HepG2 (cell line): ENCODE measurements at regions not wholly inside any gene's neighbourhood (a gene's known extent, or its start where the extent isn't known, plus 50 kb on each side); places are given as distances from the start of the nearest gene placed in this dataset.
A peak's percentile ranks its signal among the peaks of the same experiment; 100 is the strongest.

Experiments
- ATAC-seq: fragments of 200-7000 bp; cut with Tn5 transposase; 3 replicates; pipeline ENCODE4 v1.9.1; 2020; ENCODE audit warnings: mild to moderate bottlenecking, moderate library complexity
- BruUV-seq: library from RNA; stranded (reverse); fragments of 400-500 nt; replicated peaks from 2 replicates; lab custom pipeline; 2021; lab: Mats Ljungman, UMichigan
- CTCF ChIA-PET: fragments of 300-600 bp; formaldehyde crosslinking; extraction: SDS; loops from one replicate; lab custom pipeline; 2021; ENCODE audit warnings: low total read pairs, inconsistent platforms, low intra/inter-chr PET ratio; lab: Yijun Ruan, JAX
- POLR2A ChIA-PET: fragments of 350-600 bp; sonication (Branson Sonifier 250); formaldehyde crosslinking; loops from one replicate; lab custom pipeline; 2020; ENCODE audit warnings: antibody characterized with exemption, inconsistent platforms; lab: Yijun Ruan, JAX
- DNase-seq: peaks from one replicate; pipeline ENCODE4 v3.0.0-alpha.2; 2015; ENCODE audit warnings: low spot score
- FAIRE-seq: peaks from 3 replicates; lab custom pipeline; 2011; peaks lifted over from hg19 to GRCh38; lab: Jason Lieb, UNC
- H2AFZ ChIP-seq: one replicate; pipeline ENCODE4 v1.6.1; 2011; ENCODE audit warnings: low read length, inconsistent platforms
- H3K27ac ChIP-seq: fragments of 300-600 bp; 3 replicates; pipeline ENCODE4 v1.8.0; 2011; ENCODE audit warnings: mixed run types, mild to moderate bottlenecking, mixed read lengths, low read length, inconsistent platforms; ENCODE audit not compliant: insufficient read depth; ENCODE audit errors: extremely low read length
- H3K27me3 ChIP-seq, 2 experiments: fragments of 200-600 bp in 1 of 2; 2 replicates in 1 of 2; 3 replicates in 1 of 2; pipeline versions ENCODE4 v1.6.0 to v1.8.0; 2011; ENCODE audit warnings: low read length in 2 of 2, mild to moderate bottlenecking in 2 of 2, moderate library complexity in 2 of 2, inconsistent platforms in 1 of 2; ENCODE audit not compliant: insufficient read depth in 2 of 2, control insufficient read depth in 1 of 2
- H3K36me3 ChIP-seq, 2 experiments: fragments of 200-600 bp in 1 of 2; replicated peaks in 1 of 2; 2 replicates in 1 of 2; 3 replicates in 1 of 2; pipeline versions ENCODE4 v1.5.1 to v1.8.0; 2011; ENCODE audit warnings: low read length in 2 of 2, inconsistent platforms in 1 of 2; ENCODE audit not compliant: insufficient read depth in 2 of 2, control insufficient read depth in 1 of 2
- H3K4me1 ChIP-seq: 2 replicates; pipeline ENCODE4 v1.5.1; 2012; ENCODE audit warnings: low read length, inconsistent platforms; ENCODE audit not compliant: insufficient read depth
- H3K4me2 ChIP-seq: 2 replicates; pipeline ENCODE4 v1.6.0; 2011; ENCODE audit warnings: low read depth, low read length, inconsistent platforms
- H3K4me3 ChIP-seq, 3 experiments: fragments of 200-600 bp in 1 of 3; sonication (generic), shearing (Covaris generic) in 1 of 3; replicated peaks in 1 of 3; 2 replicates each; pipeline ENCODE4 v1.5.1; 2011 to 2016; ENCODE audit warnings: low read length in 3 of 3, inconsistent platforms in 2 of 3, low read depth in 2 of 3, mild to moderate bottlenecking in 2 of 3, control low read depth in 1 of 3, mixed read lengths in 1 of 3; ENCODE audit not compliant: insufficient read depth in 1 of 3
- H3K79me2 ChIP-seq: one replicate; pipeline ENCODE4 v1.6.1; 2011; ENCODE audit warnings: low read length, inconsistent platforms; ENCODE audit not compliant: insufficient read depth
- H3K9ac ChIP-seq: 2 replicates; pipeline ENCODE4 v1.6.0; 2011; ENCODE audit warnings: mild to moderate bottlenecking, low read depth, low read length, inconsistent platforms; ENCODE audit not compliant: insufficient read depth
- H3K9me3 ChIP-seq: 2 replicates; pipeline ENCODE4 v1.5.1; 2012; ENCODE audit warnings: mild to moderate bottlenecking, low read length
- H4K20me1 ChIP-seq: 2 replicates; pipeline ENCODE4 v1.6.0; 2011; ENCODE audit warnings: inconsistent platforms, mild to moderate bottlenecking, low read length, moderate library complexity; ENCODE audit not compliant: insufficient read depth
- ATF4 ChIP-seq, 2 experiments: fragments of 450-650 bp in 1 of 2; sonication (generic) in 1 of 2; formaldehyde crosslinking; IDR thresholded peaks; 2 replicates each; pipeline versions ENCODE4 v1.5.0 to v1.8.0; 2020 to 2022; ENCODE audit warnings: mild to moderate bottlenecking in 1 of 2, missing genetic modification reagents in 1 of 2
- ATF7 ChIP-seq, 2 experiments: fragments of 450-650 bp in 1 of 2; sonication (generic) in 1 of 2; formaldehyde crosslinking in 1 of 2; IDR thresholded peaks; 2 replicates each; pipeline versions ENCODE4 v1.4.0 to v1.6.1; 2016 to 2020; ENCODE audit warnings: antibody characterized with exemption in 1 of 2, mild to moderate bottlenecking in 1 of 2, missing genetic modification reagents in 1 of 2
- CEBPG ChIP-seq: IDR thresholded peaks from 2 replicates; pipeline ENCODE4 v1.6.1; 2016
- EHMT2 ChIP-seq: fragments of 200-600 bp; sonication (generic); IDR thresholded peaks from 2 replicates; pipeline ENCODE4 v1.7.0; 2017; ENCODE audit warnings: antibody characterized with exemption, low read depth, low read length, borderline replicate concordance
- FOXA3 ChIP-seq: IDR thresholded peaks from 2 replicates; pipeline ENCODE4 v1.6.1; 2016; ENCODE audit warnings: missing genetic modification reagents, missing compliant biosample characterization
- HNF4G ChIP-seq, 2 experiments: sonication (generic) in 1 of 2; formaldehyde crosslinking in 1 of 2; IDR thresholded peaks; 2 replicates each; pipeline versions ENCODE4 v1.4.0 to v1.6.1; 2011 to 2020; ENCODE audit warnings: borderline replicate concordance in 2 of 2, low read depth in 2 of 2, mild to moderate bottlenecking in 2 of 2, low read length in 1 of 2, missing genetic modification reagents in 1 of 2, moderate library complexity in 1 of 2
- KDM5A ChIP-seq: fragments of 200-600 bp; sonication (generic); IDR thresholded peaks from 2 replicates; pipeline ENCODE4 v1.7.0; 2018; ENCODE audit warnings: antibody characterized with exemption, mild to moderate bottlenecking, low read length, borderline replicate concordance
- KMT2A ChIP-seq: sonication (generic); formaldehyde crosslinking; IDR thresholded peaks from 2 replicates; pipeline ENCODE4 v1.4.0; 2020; ENCODE audit warnings: missing genetic modification reagents
- SMAD3 ChIP-seq: sonication (generic); formaldehyde crosslinking; IDR thresholded peaks from 2 replicates; pipeline ENCODE4 v1.4.0; 2020; ENCODE audit warnings: missing genetic modification reagents
- SP5 ChIP-seq: IDR thresholded peaks from 2 replicates; pipeline ENCODE4 v1.6.1; 2016; ENCODE audit warnings: low read depth, borderline replicate concordance
- TBL1XR1 ChIP-seq: fragments of 150-350 bp; IDR thresholded peaks from 2 replicates; pipeline ENCODE4 v1.6.1; 2014; ENCODE audit warnings: borderline replicate concordance, low read length; ENCODE audit not compliant: partially characterized antibody
- ZNF318 ChIP-seq: sonication (generic); formaldehyde crosslinking; IDR thresholded peaks from 2 replicates; pipeline ENCODE4 v1.4.0; 2020; ENCODE audit warnings: mild to moderate bottlenecking, missing genetic modification reagents
- ZNF510 ChIP-seq: sonication (generic); formaldehyde crosslinking; IDR thresholded peaks from 2 replicates; pipeline ENCODE4 v1.4.0; 2020; ENCODE audit warnings: low read depth, mild to moderate bottlenecking, missing genetic modification reagents
- ZNF761 ChIP-seq: sonication (generic); formaldehyde crosslinking; conservative IDR thresholded peaks from 2 replicates; pipeline ENCODE4 v1.4.0; 2020; ENCODE audit warnings: mild to moderate bottlenecking, missing genetic modification reagents
- ZNF782 ChIP-seq: sonication (generic); formaldehyde crosslinking; IDR thresholded peaks from 2 replicates; pipeline ENCODE4 v1.4.0; 2020; ENCODE audit warnings: missing genetic modification reagents, mild to moderate bottlenecking, borderline replicate concordance
- WGBS: methylation state at CpG from one replicate; pipeline ENCODE4 v1.1.6; 2017; ENCODE audit warnings: low lambda C conversion rate; 5-methylcytosine and 5-hydroxymethylcytosine counted together
- in situ Hi-C: cut with HindIII; loops from 2 replicates; pipeline ENCODE4 v1.10.0; 2017; ENCODE audit warnings: low pct_unique_long_range_greater_than_20kb; ENCODE audit not compliant: extremely low pct_ligation_motif_present
- intact Hi-C: fragments of 100-400 bp; cut with micrococcal nuclease; formaldehyde crosslinking; loops from one replicate; pipeline ENCODE4 v1.10.0; 2022; ENCODE audit not compliant: unreplicated experiment

- no peak for FAIRE-seq
- peak overlapping the region; percentile 23 for H2AFZ ChIP-seq
- no peaks in the 10 kb centered on the region for H3K79me2 ChIP-seq
- POLR2A ChIA-PET: no interaction called here
- H3K36me3 ChIP-seq: no peaks in the 10 kb centered on the region
- WGBS: 37% methylated on average over 6 of the region's 6 CpGs
- H3K9ac ChIP-seq: no peak overlapping the region
- H3K4me2 ChIP-seq: no peak overlapping the region; the same call in 1 of the 2 replicates
- no peaks in the 10 kb centered on the region for H4K20me1 ChIP-seq
- no peaks in the 10 kb centered on the region for H3K9me3 ChIP-seq
- CTCF ChIA-PET: no interaction called here
- BruUV-seq: no TSS peak
- H3K4me1 ChIP-seq: 0 out of 2 replicates have a peak, but pooled peaks cover 6% of the 10 kb centered on the region
- no peaks in the 10 kb centered on the region; a peak in 1 of 5 replicates for H3K27me3 ChIP-seq
- ATAC-seq: no peak
- in situ Hi-C loops: loop anchor here (25.0 kb wide), 1 partner anchor 629 kb away; no protein-coding TSS in a partner anchor
- H3K4me3 ChIP-seq: no peak overlapping the region
- intact Hi-C loops: no loop called here
- H3K27ac ChIP-seq: no peak overlapping the region
- DNase-seq: no peak
- no peak for TF ChIP-seq TBL1XR1
- TF ChIP-seq ZNF318 (CRISPR knock-in tag): no peak
- TF ChIP-seq ATF4 (CRISPR knock-in tag; IDR thresholded peaks at IDR 0.05): peak in 1 of 2 experiments; percentile 77; a peak in 2 of 4 replicates
- TF ChIP-seq CEBPG: peak; percentile 25; the same call in 1 of the 2 replicates
- TF ChIP-seq ZNF510 (CRISPR knock-in tag): no peak
- TF ChIP-seq KMT2A (CRISPR knock-in tag): no peak
- no peak for TF ChIP-seq HNF4G (IDR thresholded peaks at IDR 0.05; ENCODE audit: borderline replicate concordance, low read depth, low read length)
- no peak for TF ChIP-seq HNF4G (CRISPR knock-in tag; IDR thresholded peaks at IDR 0.05; ENCODE audit: borderline replicate concordance, low read depth)
- no peak for TF ChIP-seq SMAD3
- no peak for TF ChIP-seq SP5 (CRISPR knock-in tag)
- no peak for TF ChIP-seq ZNF761 (CRISPR knock-in tag)
- TF ChIP-seq FOXA3 (CRISPR knock-in tag): no peak
- 0 out of 2 replicates have a peak, but pooled peaks have one; percentile 11 for TF ChIP-seq ATF7 (IDR thresholded peaks at IDR 0.05)
- no peak for TF ChIP-seq ATF7 (CRISPR knock-in tag; IDR thresholded peaks at IDR 0.05)
- no peak for TF ChIP-seq KDM5A
- TF ChIP-seq ZNF782 (CRISPR knock-in tag): no peak
- TF ChIP-seq EHMT2: no peak
Measured at GRCh38 chr4:157983300-157983699, 189.5 kb downstream of the GASK1B start.
